ENCODE measurements at regions not wholly inside any gene's neighbourhood (a gene's known extent, or its start where the extent isn't known, plus 50 kb on each side); places are given as distances from the start of the nearest gene placed in this dataset.

DNA sequence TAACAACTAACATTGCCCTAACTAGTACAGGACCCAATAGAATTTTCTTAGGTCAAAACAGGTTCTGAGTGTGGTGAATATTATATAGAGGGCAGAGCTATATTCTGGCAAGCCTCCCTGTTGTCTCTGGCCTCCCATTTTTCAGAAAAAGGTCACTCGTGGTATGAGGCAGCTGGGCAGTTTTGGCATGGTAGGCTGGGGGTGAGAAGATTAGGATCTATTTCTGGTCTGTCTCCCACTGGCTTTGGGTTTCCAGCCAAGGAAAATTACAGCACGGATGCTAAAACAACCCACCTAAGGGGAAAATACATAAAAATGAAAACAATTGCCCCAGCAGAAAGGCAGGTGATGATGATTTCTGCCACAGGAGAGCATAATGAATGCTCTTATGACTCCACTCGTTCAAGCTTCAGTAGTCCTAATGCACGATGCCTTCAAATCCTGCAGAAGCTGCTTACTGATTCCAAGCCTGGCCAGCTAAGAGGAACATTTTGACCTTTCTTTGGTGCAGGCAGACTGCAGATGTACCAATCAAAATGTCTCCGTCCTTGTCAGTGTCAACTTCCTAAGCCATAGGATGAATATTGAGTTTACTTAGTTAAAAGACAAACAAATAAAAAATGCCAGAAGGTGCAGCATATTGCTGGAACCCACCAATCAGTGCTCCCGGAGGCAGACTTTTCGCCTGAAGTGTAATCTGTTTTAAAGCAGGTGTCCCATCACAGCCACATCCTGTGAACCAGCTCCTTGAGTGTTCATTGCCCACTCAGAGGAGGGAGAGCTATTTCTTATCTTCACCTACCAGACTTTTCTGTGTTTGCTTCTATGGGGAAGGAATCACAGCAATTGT, 435.4 kb downstream of the ZSWIM6 start:
- no peaks in the 10 kb centered on the region for H3K36me3 ChIP-seq
- no peak for DNase-seq
- no peaks in the 10 kb centered on the region for H3K4me1 ChIP-seq
- intact Hi-C loops (cut with DNase I; ENCODE audit: low total_unique reads) = no loop called here
- no peaks in the 10 kb centered on the region for H3K9me3 ChIP-seq
- no peak overlapping the region for H3K4me3 ChIP-seq
- no peak overlapping the region for H3K27ac ChIP-seq
- no peaks in the 10 kb centered on the region for H3K27me3 ChIP-seq
- no peak for ATAC-seq
- no peak for TF ChIP-seq POLR2A (IDR thresholded peaks at IDR 0.05)
- TF ChIP-seq, protein P1, sequence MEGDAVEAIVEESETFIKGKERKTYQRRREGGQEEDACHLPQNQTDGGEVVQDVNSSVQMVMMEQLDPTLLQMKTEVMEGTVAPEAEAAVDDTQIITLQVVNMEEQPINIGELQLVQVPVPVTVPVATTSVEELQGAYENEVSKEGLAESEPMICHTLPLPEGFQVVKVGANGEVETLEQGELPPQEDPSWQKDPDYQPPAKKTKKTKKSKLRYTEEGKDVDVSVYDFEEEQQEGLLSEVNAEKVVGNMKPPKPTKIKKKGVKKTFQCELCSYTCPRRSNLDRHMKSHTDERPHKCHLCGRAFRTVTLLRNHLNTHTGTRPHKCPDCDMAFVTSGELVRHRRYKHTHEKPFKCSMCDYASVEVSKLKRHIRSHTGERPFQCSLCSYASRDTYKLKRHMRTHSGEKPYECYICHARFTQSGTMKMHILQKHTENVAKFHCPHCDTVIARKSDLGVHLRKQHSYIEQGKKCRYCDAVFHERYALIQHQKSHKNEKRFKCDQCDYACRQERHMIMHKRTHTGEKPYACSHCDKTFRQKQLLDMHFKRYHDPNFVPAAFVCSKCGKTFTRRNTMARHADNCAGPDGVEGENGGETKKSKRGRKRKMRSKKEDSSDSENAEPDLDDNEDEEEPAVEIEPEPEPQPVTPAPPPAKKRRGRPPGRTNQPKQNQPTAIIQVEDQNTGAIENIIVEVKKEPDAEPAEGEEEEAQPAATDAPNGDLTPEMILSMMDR (IDR thresholded peaks at IDR 0.05 in 4 of 5, conservative IDR thresholded peaks at IDR 0.05 in 1 of 5) = no peak
- in situ Hi-C loops (cut with MboI; ENCODE audit: low sequenced_read_pairs in 4 of 4) = no loop called here

DNA sequence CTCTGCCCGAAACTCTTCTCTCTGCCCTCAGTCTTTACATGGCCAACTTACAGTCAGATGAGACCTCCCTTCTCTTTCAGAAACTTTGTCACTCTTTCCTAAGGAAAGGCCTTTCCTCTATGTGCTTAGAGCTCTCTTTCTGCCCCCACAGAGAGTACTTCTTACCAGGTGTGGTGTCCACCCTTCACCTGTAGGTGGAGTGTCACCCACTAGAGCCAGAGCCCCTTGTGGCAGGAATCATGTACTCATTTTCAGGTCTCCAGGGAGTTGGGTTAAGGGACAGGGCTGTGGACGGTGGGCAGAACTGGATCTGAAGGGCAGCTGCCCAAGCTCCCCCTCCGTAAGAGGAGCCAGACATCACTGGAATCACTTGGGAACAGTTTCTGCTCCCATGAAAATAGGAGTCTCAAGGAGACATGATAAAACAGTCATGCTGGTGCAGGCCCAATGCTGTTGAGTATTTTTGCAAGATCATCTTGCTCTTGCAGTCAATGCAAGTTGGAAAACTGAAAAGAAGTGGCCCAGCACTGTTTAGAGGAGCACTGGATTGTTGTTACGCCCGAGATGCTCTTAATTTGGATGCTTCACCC, 436.7 kb downstream of the ZSWIM6 start:
- no peak for TF ChIP-seq POLR2A (IDR thresholded peaks at IDR 0.05)
- TF ChIP-seq, protein P1 (IDR thresholded peaks at IDR 0.05 in 4 of 5, conservative IDR thresholded peaks at IDR 0.05 in 1 of 5) = no peak
- H3K9me3 ChIP-seq = no peaks in the 10 kb centered on the region
- H3K36me3 ChIP-seq = no peaks in the 10 kb centered on the region
- ATAC-seq (no peak), DNase-seq (no peak)
- no peak overlapping the region for H3K4me3 ChIP-seq
- intact Hi-C loops (cut with DNase I; ENCODE audit: low total_unique reads) = no loop called here
- H3K4me1 ChIP-seq = no peaks in the 10 kb centered on the region
- no peaks in the 10 kb centered on the region for H3K27me3 ChIP-seq
- in situ Hi-C loops (cut with MboI; ENCODE audit: low sequenced_read_pairs in 4 of 4) = no loop called here
- H3K27ac ChIP-seq = no peak overlapping the region

DNA sequence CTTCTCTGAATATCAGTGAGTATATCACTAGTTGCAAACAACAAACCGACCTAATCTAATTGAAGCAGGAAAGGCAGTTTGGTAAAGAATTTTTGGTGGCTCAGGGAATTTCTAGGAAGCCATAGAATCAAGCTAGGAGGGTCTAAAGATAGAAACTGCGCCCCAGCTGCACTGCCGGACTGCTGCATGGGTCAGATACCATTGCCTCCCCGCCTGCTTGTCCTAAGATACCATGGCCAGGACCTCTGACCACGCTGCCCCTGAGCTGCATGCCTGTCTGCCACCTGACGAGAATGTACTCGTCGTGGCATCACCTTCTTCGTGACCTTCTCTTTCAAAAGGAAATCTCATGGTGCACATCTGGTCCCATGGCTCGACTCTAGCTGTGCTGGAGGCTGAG, 439.0 kb downstream of the ZSWIM6 start:
- TF ChIP-seq, protein P1 (IDR thresholded peaks at IDR 0.05 in 4 of 5, conservative IDR thresholded peaks at IDR 0.05 in 1 of 5) = no peak
- no peak for TF ChIP-seq POLR2A (IDR thresholded peaks at IDR 0.05)
- H3K36me3 ChIP-seq = no peaks in the 10 kb centered on the region
- ATAC-seq (no peak), DNase-seq (no peak)
- no peak overlapping the region for H3K4me3 ChIP-seq
- intact Hi-C loops (cut with DNase I; ENCODE audit: low total_unique reads) (no loop called here), in situ Hi-C loops (cut with MboI; ENCODE audit: low sequenced_read_pairs in 4 of 4) (no loop called here)
- no peaks in the 10 kb centered on the region for H3K9me3 ChIP-seq
- H3K4me1 ChIP-seq = no peaks in the 10 kb centered on the region
- H3K27me3 ChIP-seq = peaks cover under 1 to 6% (median 2%) of the 10 kb centered on the region in 3 donors
- H3K27ac ChIP-seq = no peak overlapping the region

DNA sequence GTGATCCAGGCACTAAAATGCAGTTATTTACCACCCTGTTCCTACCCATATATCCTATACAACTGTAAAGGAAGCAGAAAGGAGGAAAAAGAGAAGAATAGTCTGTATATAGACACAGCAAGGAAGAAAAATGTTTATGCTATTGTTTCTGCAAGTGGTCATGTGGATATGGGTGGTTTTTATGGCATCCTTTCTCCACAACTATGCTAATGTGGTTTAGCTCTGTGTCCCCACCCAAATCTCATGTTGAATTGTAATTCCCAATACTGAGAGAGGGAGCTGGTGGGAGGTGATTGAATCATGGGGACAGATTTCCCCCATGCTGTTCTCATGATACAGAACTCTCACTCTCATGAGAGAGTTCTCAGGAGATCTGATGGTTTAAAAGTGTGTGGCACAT, 439.8 kb downstream of the ZSWIM6 start:
- no peaks in the 10 kb centered on the region for H3K9me3 ChIP-seq
- intact Hi-C loops (cut with DNase I; ENCODE audit: low total_unique reads) = no loop called here
- TF ChIP-seq, protein P1 (IDR thresholded peaks at IDR 0.05 in 4 of 5, conservative IDR thresholded peaks at IDR 0.05 in 1 of 5) = no peak
- TF ChIP-seq POLR2A (IDR thresholded peaks at IDR 0.05) = no peak

More for the DNA sequence above, 439.8 kb downstream of the ZSWIM6 start:
- Histone ChIP-seq H3K27ac (no peak overlapping the region), H3K27me3 (peaks cover 3 to 6% (median 6%) of the 10 kb centered on the region in 3 donors), H3K4me3 (no peak overlapping the region), H3K4me1 (no peaks in the 10 kb centered on the region), H3K36me3 (no peaks in the 10 kb centered on the region)
- DNase-seq (no peak), ATAC-seq (no peak)
- in situ Hi-C loops (cut with MboI; ENCODE audit: low sequenced_read_pairs in 4 of 4) = no loop called here

Data from gastrocnemius medialis (tissue), 4 donors.